Neural cell (in vitro differentiated cells): ENCODE measurements at regions not wholly inside any gene's neighbourhood (a gene's known extent, or its start where the extent isn't known, plus 50 kb on each side); places are given as distances from the start of the nearest gene placed in this dataset.

Experiments
- H2AFZ ChIP-seq: fragments of 200-600, 300-800 bp; sonication (generic), shearing (Covaris generic); 2 replicates; pipeline ENCODE4 v1.6.0; 2014; ENCODE audit warnings: low read depth, mild to moderate bottlenecking, antibody characterized with exemption, low read length, moderate library complexity
- H3F3A ChIP-seq: fragments of 200-600 bp; shearing (Covaris generic); 2 replicates; pipeline ENCODE4 v1.6.1; 2016; ENCODE audit warnings: mild to moderate bottlenecking, moderate library complexity, mixed read lengths, antibody characterized with exemption, low read length; ENCODE audit not compliant: insufficient read depth, poor library complexity, severe bottlenecking
- H3K27ac ChIP-seq: fragments of 200-600, 300-800 bp; sonication (generic), shearing (Covaris generic); 2 replicates; pipeline ENCODE4 v1.5.1; 2014; ENCODE audit warnings: mild to moderate bottlenecking, low read length, moderate library complexity
- H3K27me3 ChIP-seq: fragments of 300-800, 200-600 bp; sonication (generic), shearing (Covaris generic); 2 replicates; pipeline ENCODE4 v1.6.0; 2014; ENCODE audit warnings: mild to moderate bottlenecking, low read depth, low read length, moderate library complexity; ENCODE audit not compliant: insufficient read depth
- H3K36me3 ChIP-seq: fragments of 300-800, 200-600 bp; sonication (generic), shearing (Covaris generic); 2 replicates; pipeline ENCODE4 v1.5.1; 2014; ENCODE audit warnings: mild to moderate bottlenecking, antibody characterized with exemption, low read length, moderate library complexity; ENCODE audit not compliant: insufficient read depth
- H3K4me2 ChIP-seq: fragments of 300-800, 200-600 bp; sonication (generic), shearing (Covaris generic); 2 replicates; pipeline ENCODE4 v1.6.0; 2014; ENCODE audit warnings: mild to moderate bottlenecking, low read length
- H3K4me3 ChIP-seq: fragments of 300-800, 200-600 bp; sonication (generic), shearing (Covaris generic); 2 replicates; pipeline ENCODE4 v1.5.1; 2014; ENCODE audit warnings: mild to moderate bottlenecking, low read length, moderate library complexity
- H3K79me2 ChIP-seq: fragments of 200-600 bp; shearing (Covaris generic); replicated peaks from 2 replicates; pipeline ENCODE4 v1.6.0; 2014; ENCODE audit warnings: mild to moderate bottlenecking, low read length, moderate library complexity; ENCODE audit not compliant: insufficient read depth
- H3K9ac ChIP-seq: fragments of 300-800, 200-600 bp; sonication (generic), shearing (Covaris generic); 2 replicates; pipeline ENCODE4 v1.6.1; 2016; ENCODE audit warnings: mild to moderate bottlenecking, low read length, mixed read lengths
- H3K9me2 ChIP-seq: fragments of 200-600 bp; shearing (Covaris generic); 2 replicates; pipeline ENCODE4 v1.6.1; 2016; ENCODE audit warnings: mild to moderate bottlenecking, low read length, mixed read lengths; ENCODE audit not compliant: insufficient read depth
- H3K9me3 ChIP-seq: fragments of 200-600, 300-800 bp; sonication (generic), shearing (Covaris generic); 2 replicates; pipeline ENCODE4 v1.6.1; 2016; ENCODE audit warnings: mild to moderate bottlenecking, mixed run types, low read length, moderate library complexity, mixed read lengths
- H4K20me1 ChIP-seq: fragments of 200-600 bp; shearing (Covaris generic); 2 replicates; pipeline ENCODE4 v1.6.1; 2016; ENCODE audit warnings: mild to moderate bottlenecking, mixed run types; ENCODE audit not compliant: insufficient read depth
- CTCF ChIP-seq: fragments of 450-650 bp; IDR thresholded peaks from 2 replicates; pipeline ENCODE4 v1.5.1; 2014; ENCODE audit warnings: antibody characterized with exemption, mild to moderate bottlenecking, moderate library complexity; ENCODE audit not compliant: poor library complexity, severe bottlenecking
- EP300 ChIP-seq: fragments of 450-650 bp; conservative IDR thresholded peaks from 2 replicates; pipeline ENCODE4 v1.6.1; 2014; ENCODE audit warnings: antibody characterized with exemption, mild to moderate bottlenecking, moderate library complexity; ENCODE audit not compliant: poor library complexity, severe bottlenecking
- EZH2 ChIP-seq: fragments of 200-600, 300-800 bp; shearing (Covaris generic), sonication (generic); IDR thresholded peaks from 2 replicates; pipeline ENCODE4 v1.6.1; 2014; ENCODE audit warnings: antibody characterized with exemption, low read length, borderline replicate concordance, mild to moderate bottlenecking; ENCODE audit not compliant: insufficient read depth, poor library complexity, severe bottlenecking
- MXI1 ChIP-seq: fragments of 450-650 bp; conservative IDR thresholded peaks from 2 replicates; pipeline ENCODE4 v1.6.1; 2014; ENCODE audit warnings: antibody characterized with exemption, mild to moderate bottlenecking; ENCODE audit not compliant: poor library complexity, severe bottlenecking
- POLR2AphosphoS5 ChIP-seq: IDR thresholded peaks from 2 replicates; pipeline ENCODE4 v1.6.1; 2012
- RAD21 ChIP-seq: fragments of 450-650 bp; conservative IDR thresholded peaks from 2 replicates; pipeline ENCODE4 v1.6.1; 2014; ENCODE audit warnings: antibody characterized with exemption, mild to moderate bottlenecking, moderate library complexity
- SMC3 ChIP-seq: fragments of 450-650 bp; conservative IDR thresholded peaks from 2 replicates; pipeline ENCODE4 v1.6.1; 2014; ENCODE audit warnings: antibody characterized with exemption, mild to moderate bottlenecking, moderate library complexity; ENCODE audit not compliant: poor library complexity
- TAF1 ChIP-seq: IDR thresholded peaks from 2 replicates; pipeline ENCODE4 v1.6.1; 2012; ENCODE audit warnings: low read depth
- TF ChIP-seq, protein P1 (sequence below): IDR thresholded peaks from 2 replicates; pipeline ENCODE4 v1.6.1; 2012; ENCODE audit warnings: borderline replicate concordance

DNA sequence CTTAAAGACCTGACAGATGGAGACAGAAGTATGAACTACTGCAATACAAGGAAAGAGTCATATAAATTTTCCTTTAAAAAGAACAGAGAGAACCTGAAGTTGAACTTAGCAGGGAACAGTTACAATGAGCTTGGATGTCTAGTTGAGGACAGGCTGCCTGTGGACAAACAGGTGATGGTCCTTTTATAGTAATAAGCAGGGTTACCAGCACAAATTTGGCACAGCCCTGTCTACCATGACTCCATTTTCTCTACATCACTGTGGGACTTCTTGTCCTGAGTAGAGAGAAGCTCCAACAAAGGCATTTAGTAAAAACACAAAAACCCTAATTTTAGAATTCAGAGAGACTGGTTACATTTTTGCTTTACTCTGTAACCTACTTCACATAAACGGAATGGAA, 448.1 kb downstream of the PLCL1 start:
- H4K20me1 ChIP-seq: no peaks in the 10 kb centered on the region
- H3K36me3 ChIP-seq: no peaks in the 10 kb centered on the region
- no peak overlapping the region for H3K4me2 ChIP-seq
- no peaks in the 10 kb centered on the region for H3F3A ChIP-seq
- no peak overlapping the region for H2AFZ ChIP-seq
- H3K4me3 ChIP-seq: no peak overlapping the region
- no peak overlapping the region for H3K9ac ChIP-seq
- no peaks in the 10 kb centered on the region for H3K79me2 ChIP-seq
- no peak for TF ChIP-seq CTCF
- TF ChIP-seq EZH2: no peak
- no peak for TF ChIP-seq MXI1
- TF ChIP-seq SMC3: no peak
- TF ChIP-seq, protein P1, sequence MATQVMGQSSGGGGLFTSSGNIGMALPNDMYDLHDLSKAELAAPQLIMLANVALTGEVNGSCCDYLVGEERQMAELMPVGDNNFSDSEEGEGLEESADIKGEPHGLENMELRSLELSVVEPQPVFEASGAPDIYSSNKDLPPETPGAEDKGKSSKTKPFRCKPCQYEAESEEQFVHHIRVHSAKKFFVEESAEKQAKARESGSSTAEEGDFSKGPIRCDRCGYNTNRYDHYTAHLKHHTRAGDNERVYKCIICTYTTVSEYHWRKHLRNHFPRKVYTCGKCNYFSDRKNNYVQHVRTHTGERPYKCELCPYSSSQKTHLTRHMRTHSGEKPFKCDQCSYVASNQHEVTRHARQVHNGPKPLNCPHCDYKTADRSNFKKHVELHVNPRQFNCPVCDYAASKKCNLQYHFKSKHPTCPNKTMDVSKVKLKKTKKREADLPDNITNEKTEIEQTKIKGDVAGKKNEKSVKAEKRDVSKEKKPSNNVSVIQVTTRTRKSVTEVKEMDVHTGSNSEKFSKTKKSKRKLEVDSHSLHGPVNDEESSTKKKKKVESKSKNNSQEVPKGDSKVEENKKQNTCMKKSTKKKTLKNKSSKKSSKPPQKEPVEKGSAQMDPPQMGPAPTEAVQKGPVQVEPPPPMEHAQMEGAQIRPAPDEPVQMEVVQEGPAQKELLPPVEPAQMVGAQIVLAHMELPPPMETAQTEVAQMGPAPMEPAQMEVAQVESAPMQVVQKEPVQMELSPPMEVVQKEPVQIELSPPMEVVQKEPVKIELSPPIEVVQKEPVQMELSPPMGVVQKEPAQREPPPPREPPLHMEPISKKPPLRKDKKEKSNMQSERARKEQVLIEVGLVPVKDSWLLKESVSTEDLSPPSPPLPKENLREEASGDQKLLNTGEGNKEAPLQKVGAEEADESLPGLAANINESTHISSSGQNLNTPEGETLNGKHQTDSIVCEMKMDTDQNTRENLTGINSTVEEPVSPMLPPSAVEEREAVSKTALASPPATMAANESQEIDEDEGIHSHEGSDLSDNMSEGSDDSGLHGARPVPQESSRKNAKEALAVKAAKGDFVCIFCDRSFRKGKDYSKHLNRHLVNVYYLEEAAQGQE: no peak
- no peaks in the 10 kb centered on the region for H3K9me2 ChIP-seq
- no peaks in the 10 kb centered on the region for H3K27me3 ChIP-seq
- H3K27ac ChIP-seq: no peak overlapping the region
- no peaks in the 10 kb centered on the region for H3K9me3 ChIP-seq

- Histone ChIP-seq H3K9ac (no peak overlapping the region), H3F3A (no peaks in the 10 kb centered on the region), H4K20me1 (no peaks in the 10 kb centered on the region), H3K4me3 (no peak overlapping the region), H2AFZ (no peak overlapping the region), H3K36me3 (no peaks in the 10 kb centered on the region), H3K4me2 (no peak overlapping the region), H3K27ac (no peak overlapping the region), H3K27me3 (no peaks in the 10 kb centered on the region), H3K9me3 (no peaks in the 10 kb centered on the region), H3K9me2 (no peaks in the 10 kb centered on the region), H3K79me2 (no peaks in the 10 kb centered on the region)
- TF ChIP-seq CTCF: no peak
- TF ChIP-seq TAF1: no peak
- no peak for TF ChIP-seq POLR2AphosphoS5
- no peak for TF ChIP-seq RAD21
- TF ChIP-seq MXI1: no peak
- no peak for TF ChIP-seq EP300
- no peak for TF ChIP-seq EZH2
Observed at GRCh38 chr2:198242093-198242492, 437.7 kb downstream of the PLCL1 start.
